OCI-LY7 (cell line): ENCODE measurements at regions not wholly inside any gene's neighbourhood (a gene's known extent, or its start where the extent isn't known, plus 50 kb on each side); places are given as distances from the start of the nearest gene placed in this dataset.

ENCODE experiments used
- EZH2phosphoT487 ChIP-seq: fragments of 200-600 bp; sonication (generic); IDR thresholded peaks from 2 replicates; pipeline ENCODE4 v1.6.1; 2018; ENCODE audit warnings: low read depth, borderline replicate concordance, mild to moderate bottlenecking, mixed run types, antibody characterized with exemption, low read length, moderate library complexity, mixed read lengths
- TF ChIP-seq, protein P1 (sequence below): fragments of 200-600 bp; sonication (generic); conservative IDR thresholded peaks from 2 replicates; pipeline ENCODE4 v1.5.1; 2014; ENCODE audit warnings: mild to moderate bottlenecking, antibody characterized with exemption, low read length, moderate library complexity, mixed read lengths

DNA sequence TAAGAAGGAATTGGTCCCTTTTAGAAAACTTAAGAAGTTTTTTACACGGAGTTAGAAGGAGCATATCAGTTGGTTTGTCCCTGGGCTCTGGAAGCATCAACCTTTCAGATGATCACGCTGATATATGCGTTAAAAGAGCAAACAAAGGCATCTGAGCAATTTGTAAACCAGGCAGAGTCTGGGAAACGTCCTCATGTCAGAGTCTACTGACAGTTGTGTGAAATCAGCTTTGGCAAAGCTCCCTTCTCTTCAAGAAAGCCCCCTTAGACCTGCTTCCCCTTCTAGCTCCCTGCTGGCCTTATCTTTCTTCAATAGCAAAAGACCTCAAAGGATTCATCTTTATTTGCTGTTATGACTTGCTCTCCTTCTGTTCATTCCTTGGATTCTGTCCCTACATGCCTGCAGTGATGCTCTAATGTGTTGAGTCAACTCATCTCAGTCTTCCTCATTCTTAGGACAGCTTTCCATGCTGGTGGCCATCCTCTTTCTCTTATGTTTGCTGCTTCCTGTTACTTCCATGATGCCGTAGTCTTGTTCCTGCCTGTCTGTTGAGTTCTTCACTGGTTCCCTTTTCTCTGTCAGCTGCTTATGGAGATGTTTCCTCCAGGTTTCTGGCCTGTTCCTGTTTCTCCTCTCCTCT is 106.5 kb upstream of the BMPER start:
- TF ChIP-seq, protein P1, sequence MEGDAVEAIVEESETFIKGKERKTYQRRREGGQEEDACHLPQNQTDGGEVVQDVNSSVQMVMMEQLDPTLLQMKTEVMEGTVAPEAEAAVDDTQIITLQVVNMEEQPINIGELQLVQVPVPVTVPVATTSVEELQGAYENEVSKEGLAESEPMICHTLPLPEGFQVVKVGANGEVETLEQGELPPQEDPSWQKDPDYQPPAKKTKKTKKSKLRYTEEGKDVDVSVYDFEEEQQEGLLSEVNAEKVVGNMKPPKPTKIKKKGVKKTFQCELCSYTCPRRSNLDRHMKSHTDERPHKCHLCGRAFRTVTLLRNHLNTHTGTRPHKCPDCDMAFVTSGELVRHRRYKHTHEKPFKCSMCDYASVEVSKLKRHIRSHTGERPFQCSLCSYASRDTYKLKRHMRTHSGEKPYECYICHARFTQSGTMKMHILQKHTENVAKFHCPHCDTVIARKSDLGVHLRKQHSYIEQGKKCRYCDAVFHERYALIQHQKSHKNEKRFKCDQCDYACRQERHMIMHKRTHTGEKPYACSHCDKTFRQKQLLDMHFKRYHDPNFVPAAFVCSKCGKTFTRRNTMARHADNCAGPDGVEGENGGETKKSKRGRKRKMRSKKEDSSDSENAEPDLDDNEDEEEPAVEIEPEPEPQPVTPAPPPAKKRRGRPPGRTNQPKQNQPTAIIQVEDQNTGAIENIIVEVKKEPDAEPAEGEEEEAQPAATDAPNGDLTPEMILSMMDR, result no peak
- TF ChIP-seq EZH2phosphoT487, result no peak
